ENCODE measurements at regions not wholly inside any gene's neighbourhood (a gene's known extent, or its start where the extent isn't known, plus 50 kb on each side); places are given as distances from the start of the nearest gene placed in this dataset.

- DNase-seq = no peak
- H3K27ac ChIP-seq = no peak overlapping the region
- H3K36me3 ChIP-seq = no peaks in the 10 kb centered on the region
- no peaks in the 10 kb centered on the region for H3K9me3 ChIP-seq
- intact Hi-C loops (cut with DNase I; ENCODE audit: low total_unique reads) = no loop called here
- H3K4me3 ChIP-seq = peak overlapping the region; percentile 31 to 73 (median 44)
- TF ChIP-seq POLR2A (IDR thresholded peaks at IDR 0.05) (no peak), POLR2AphosphoS5 (IDR thresholded peaks at IDR 0.05) (no peak), CTCF (IDR thresholded peaks at IDR 0.05 in 8 of 11, conservative IDR thresholded peaks at IDR 0.05 in 3 of 11) (no peak)
- 1 to 3% (median 2%) methylated on average over 39 to 65 of the region's 65 CpGs for WGBS, 5 donors
- H3K4me1 ChIP-seq = peaks cover 9 to 38% (median 25%) of the 10 kb centered on the region in 6 donors
- H3K27me3 ChIP-seq (replicated peaks in 1 of 7) = peaks cover 7 to 100% (median 42%) of the 10 kb centered on the region in 7 donors
Measured at GRCh38 chr10:101292194-101293006, 61.6 kb upstream of the BTRC start.

GRCh38 chr10:101293007-101293723 is 60.8 kb upstream of the BTRC start:
- Histone ChIP-seq H3K36me3 (no peaks in the 10 kb centered on the region), H3K4me1 (peaks cover 9 to 33% (median 21%) of the 10 kb centered on the region in 6 donors), H3K27ac (no peak overlapping the region), H3K9me3 (no peaks in the 10 kb centered on the region), H3K4me3 (peak overlapping the region in 4 of 8 donors; percentile 39 to 73 (median 48)), H3K27me3 (replicated peaks in 1 of 7) (peaks cover 7 to 100% (median 45%) of the 10 kb centered on the region in 7 donors)
- TF ChIP-seq POLR2AphosphoS5 (IDR thresholded peaks at IDR 0.05) = no peak
- no peak for TF ChIP-seq POLR2A (IDR thresholded peaks at IDR 0.05)
- TF ChIP-seq CTCF (IDR thresholded peaks at IDR 0.05 in 8 of 11, conservative IDR thresholded peaks at IDR 0.05 in 3 of 11) = no peak
- 36 to 47% (median 43%) methylated on average over 17 of the region's 17 CpGs for WGBS, 5 donors
- DNase-seq = no peak
- intact Hi-C loops (cut with DNase I; ENCODE audit: low total_unique reads) = no loop called here

GRCh38 chr10:101294109-101294508 is 59.9 kb upstream of the BTRC start:
- WGBS, 5 donors = 90 to 96% (median 95%) methylated on average over 3 of the region's 3 CpGs
- peaks cover 9 to 29% (median 20%) of the 10 kb centered on the region in 6 donors for H3K4me1 ChIP-seq

More at GRCh38 chr10:101294109-101294508, 59.9 kb upstream of the BTRC start:
- Histone ChIP-seq H3K36me3 (no peaks in the 10 kb centered on the region), H3K9me3 (no peaks in the 10 kb centered on the region), H3K27me3 (replicated peaks in 1 of 7) (peaks cover 7 to 100% (median 46%) of the 10 kb centered on the region in 7 donors), H3K4me3 (no peak overlapping the region), H3K27ac (no peak overlapping the region)
- TF ChIP-seq CTCF (IDR thresholded peaks at IDR 0.05 in 8 of 11, conservative IDR thresholded peaks at IDR 0.05 in 3 of 11) = no peak
- no peak for DNase-seq
- intact Hi-C loops (cut with DNase I; ENCODE audit: low total_unique reads) = no loop called here

All from spleen (tissue), 11 donors.